K562 (cell line): ENCODE measurements at regions not wholly inside any gene's neighbourhood (a gene's known extent, or its start where the extent isn't known, plus 50 kb on each side); places are given as distances from the start of the nearest gene placed in this dataset.

Experiments
- ATAC-seq: fragments of 200-7000 bp; cut with Tn5 transposase; 3 replicates; pipeline ENCODE4 v1.9.1; 2020; ENCODE audit warnings: moderate library complexity
- BruUV-seq: library from RNA; stranded (reverse); fragments of 400-500 nt; replicated peaks from 2 replicates; lab custom pipeline; 2021; lab: Mats Ljungman, UMichigan
- CTCF ChIA-PET: fragments of 300-600 bp; formaldehyde crosslinking; extraction: SDS; loops from one replicate; lab custom pipeline; 2021; ENCODE audit warnings: low intra/inter-chr PET ratio; lab: Yijun Ruan, JAX
- POLR2A ChIA-PET: fragments of 300-600, 350-650 bp; sonication (Branson Sonifier 250); formaldehyde crosslinking; extraction: SDS; loops from one replicate; lab custom pipeline; 2021; ENCODE audit warnings: antibody characterized with exemption, inconsistent platforms; lab: Yijun Ruan, JAX
- DNase-seq, 4 experiments: peaks; one replicate each; pipeline versions ENCODE4 v3.0.0 to v3.0.0-alpha.2; 2011 to 2018; ENCODE audit warnings: low spot score in 3 of 4, mixed read lengths in 3 of 4; ENCODE audit errors: extremely low read depth in 1 of 4
- FAIRE-seq: peaks from 2 replicates; lab custom pipeline; 2011; peaks lifted over from hg19 to GRCh38; lab: Jason Lieb, UNC
- H2AFZ ChIP-seq: 2 replicates; pipeline ENCODE4 v1.6.0; 2011; ENCODE audit warnings: low read depth, low read length, control low read depth, inconsistent platforms
- H3K27ac ChIP-seq: fragments of 200-600 bp; 3 replicates; pipeline ENCODE4 v1.8.0; 2011; ENCODE audit warnings: low read depth, mild to moderate bottlenecking, control low read depth, inconsistent platforms, low read length, moderate library complexity, mixed read lengths; ENCODE audit errors: extremely low read depth
- H3K27me3 ChIP-seq, 2 experiments: fragments of 300-600 bp in 1 of 2; 2 replicates in 1 of 2; 3 replicates in 1 of 2; pipeline versions ENCODE4 v1.6.0 to v1.8.0; 2011; ENCODE audit warnings: inconsistent platforms in 2 of 2, low read length in 2 of 2, mild to moderate bottlenecking in 1 of 2, mixed read lengths in 1 of 2, moderate library complexity in 1 of 2; ENCODE audit not compliant: control insufficient read depth in 2 of 2, insufficient read depth in 2 of 2
- H3K36me3 ChIP-seq: fragments of 300-600 bp; 3 replicates; pipeline ENCODE4 v1.8.0; 2011; ENCODE audit warnings: mild to moderate bottlenecking, low read length, inconsistent platforms; ENCODE audit not compliant: control insufficient read depth, insufficient read depth
- H3K4me1 ChIP-seq, 2 experiments: fragments of 200-600 bp in 1 of 2; replicated peaks in 1 of 2; 2 replicates in 1 of 2; 3 replicates in 1 of 2; pipeline versions ENCODE4 v1.5.1 to v1.8.0; 2011; ENCODE audit warnings: inconsistent platforms in 2 of 2, low read length in 2 of 2, mild to moderate bottlenecking in 1 of 2, mixed read lengths in 1 of 2, moderate library complexity in 1 of 2; ENCODE audit not compliant: control insufficient read depth in 2 of 2, insufficient read depth in 2 of 2
- H3K4me2 ChIP-seq: 2 replicates; pipeline ENCODE4 v1.6.1; 2011; ENCODE audit warnings: low read length, control low read depth, inconsistent platforms, mixed read lengths; ENCODE audit not compliant: insufficient read depth
- H3K4me3 ChIP-seq: fragments of 200-600 bp; sonication (generic), shearing (Covaris generic); 2 replicates; pipeline ENCODE4 v1.5.1; 2016; ENCODE audit warnings: control low read depth, inconsistent platforms
- H3K79me2 ChIP-seq: fragments of 200-600 bp; 3 replicates; pipeline ENCODE4 v1.8.0; 2011; ENCODE audit warnings: low read length, inconsistent platforms; ENCODE audit not compliant: control insufficient read depth, insufficient read depth
- H3K9ac ChIP-seq, 2 experiments: 2 replicates each; pipeline versions ENCODE4 v1.6.0 to v1.6.1; 2011; ENCODE audit warnings: low read depth in 2 of 2, low read length in 2 of 2, control low read depth in 1 of 2, inconsistent platforms in 1 of 2, mild to moderate bottlenecking in 1 of 2, mixed read lengths in 1 of 2; ENCODE audit not compliant: insufficient read depth in 1 of 2
- H3K9me1 ChIP-seq: one replicate; pipeline ENCODE4 v1.6.0; 2011; ENCODE audit warnings: inconsistent platforms, mild to moderate bottlenecking, low read length, moderate library complexity; ENCODE audit not compliant: control insufficient read depth, insufficient read depth
- H3K9me3 ChIP-seq: replicated peaks from 2 replicates; pipeline ENCODE4 v1.5.1; 2011; ENCODE audit warnings: low read depth, low read length, inconsistent platforms; ENCODE audit not compliant: control insufficient read depth, insufficient read depth
- H4K20me1 ChIP-seq: replicated peaks from 2 replicates; pipeline ENCODE4 v1.6.1; 2011; ENCODE audit warnings: low read length, inconsistent platforms, mixed read lengths; ENCODE audit not compliant: control insufficient read depth, insufficient read depth
- BHLHE40 ChIP-seq: IDR thresholded peaks from 2 replicates; pipeline ENCODE4 v1.6.1; 2011; ENCODE audit warnings: low read length, improper control_type of control experiment
- CBX2 ChIP-seq: fragments of 200-600 bp; sonication (generic); IDR thresholded peaks from one replicate; pipeline ENCODE4 v1.6.1; 2012; ENCODE audit warnings: mild to moderate bottlenecking, low read length, inconsistent platforms; ENCODE audit not compliant: insufficient read depth, poor library complexity, severe bottlenecking
- SRSF9 ChIP-seq: fragments of 200-400 bp; formaldehyde crosslinking; IDR thresholded peaks from 2 replicates; pipeline ENCODE4 v1.6.1; 2017; ENCODE audit warnings: low read depth, low read length, borderline replicate concordance
- XRCC5 ChIP-seq: fragments of 200-400 bp; formaldehyde crosslinking; IDR thresholded peaks from 2 replicates; pipeline ENCODE4 v1.6.1; 2017; ENCODE audit warnings: low read depth, mild to moderate bottlenecking, low read length
- ZBTB12 ChIP-seq: fragments of 250-450 bp; sonication (Bioruptor Pico); IDR thresholded peaks from 2 replicates; pipeline ENCODE4 v1.4.0; 2020
- ZNF398 ChIP-seq: fragments of 250-450 bp; sonication (Bioruptor Pico); IDR thresholded peaks from 2 replicates; pipeline ENCODE4 v1.8.0; 2021; ENCODE audit warnings: moderate library complexity, mild to moderate bottlenecking, inconsistent platforms
- in situ Hi-C: fragments of 300-500 bp; cut with MboI; formaldehyde crosslinking; loops from 4 replicates; pipeline ENCODE4 v1.15.0; 2018; ENCODE audit warnings: inconsistent platforms, mixed read lengths
- intact Hi-C: fragments of 100-400 bp; cut with micrococcal nuclease; formaldehyde crosslinking; loops from 2 replicates; pipeline ENCODE4 v1.14.2; 2022

GRCh38 chr15:23514484-23514883, 51.0 kb upstream of the MKRN3 start (continued):
- TF ChIP-seq ZNF398 (CRISPR knock-in tag): no peak
- no peak for TF ChIP-seq XRCC5
- no peak for TF ChIP-seq ZBTB12 (CRISPR knock-in tag)

- intact Hi-C loops: no loop called here
- in situ Hi-C loops: no loop called here
Observed at GRCh38 chr15:23506762-23507161, 58.7 kb upstream of the MKRN3 start.

More at GRCh38 chr15:23506762-23507161, 58.7 kb upstream of the MKRN3 start:
- no peak overlapping the region for H3K4me2 ChIP-seq
- no peaks in the 10 kb centered on the region for H3K36me3 ChIP-seq
- H3K27me3 ChIP-seq: no peaks in the 10 kb centered on the region
- no peaks in the 10 kb centered on the region for H3K4me1 ChIP-seq
- FAIRE-seq (no peak), ATAC-seq (no peak), DNase-seq (no peak)
- no peak overlapping the region for H3K9ac ChIP-seq
- no peaks in the 10 kb centered on the region for H4K20me1 ChIP-seq
- H3K9me1 ChIP-seq: no peaks in the 10 kb centered on the region
- H3K4me3 ChIP-seq: no peak overlapping the region
- H3K9me3 ChIP-seq: no peaks in the 10 kb centered on the region
- H3K79me2 ChIP-seq: no peaks in the 10 kb centered on the region
- TF ChIP-seq SRSF9: no peak
- TF ChIP-seq CBX2: no peak
- no peak for TF ChIP-seq BHLHE40
- no TSS peak for BruUV-seq
- H3K27ac ChIP-seq: no peak overlapping the region
- ChIA-PET POLR2A (interaction anchor here (0.7 kb wide), 1 partner anchor 8 kb away, joined by 3 read pairs; no protein-coding TSS in a partner anchor), CTCF (no interaction called here)
- no peak overlapping the region for H2AFZ ChIP-seq
